ENCODE measurements at regions not wholly inside any gene's neighbourhood (a gene's known extent, or its start where the extent isn't known, plus 50 kb on each side); places are given as distances from the start of the nearest gene placed in this dataset.

DNA sequence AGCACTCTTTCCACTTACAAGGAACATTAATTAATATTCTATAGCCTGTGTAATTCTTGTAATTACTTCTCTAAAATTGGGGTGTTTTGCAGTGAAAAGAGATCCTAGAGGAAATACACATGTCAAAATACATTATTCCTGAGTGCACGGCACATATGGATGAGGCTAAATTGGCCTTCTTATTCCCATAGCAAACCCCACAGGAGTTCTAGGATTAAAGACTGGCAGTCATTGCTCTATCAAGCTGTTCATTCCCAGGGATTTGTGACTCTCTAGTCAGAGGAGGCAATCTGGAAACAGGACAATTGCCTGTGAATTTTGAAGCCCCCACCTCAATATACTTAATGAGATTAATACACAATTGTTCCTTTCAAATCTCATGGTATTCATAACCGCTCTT is 145.9 kb upstream of the OPCML start:
- H3K4me3 ChIP-seq = no peak overlapping the region
- H3K27me3 ChIP-seq (ENCODE audit: control insufficient read depth in 2 of 2, insufficient read depth in 2 of 2, low read length in 2 of 2) = no peaks in the 10 kb centered on the region
- no peaks in the 10 kb centered on the region for H3K9me3 ChIP-seq (replicated peaks; ENCODE audit: control insufficient read depth, insufficient read depth, low read depth, low read length)
- H3K4me1 ChIP-seq (replicated peaks in 1 of 2; ENCODE audit: control insufficient read depth in 2 of 2, insufficient read depth in 2 of 2, low read length in 2 of 2) = no peaks in the 10 kb centered on the region
- WGBS (ENCODE audit: insufficient coverage, low coverage, missing lambda C conversion rate) = 0% methylated on average over 2 of the region's 2 CpGs
- CTCF ChIA-PET (ENCODE audit: low intra/inter-chr PET ratio) = no interaction called here
- no peaks in the 10 kb centered on the region for H4K20me1 ChIP-seq (replicated peaks; ENCODE audit: control insufficient read depth, insufficient read depth, low read length)
- no peak overlapping the region for H2AFZ ChIP-seq (ENCODE audit: low read depth, low read length)
- no peak for DNase-seq (ENCODE audit: extremely low read depth in 1 of 4, low spot score in 3 of 4)
- no peak for TF ChIP-seq GATAD2B (IDR thresholded peaks at IDR 0.05; ENCODE audit: borderline replicate concordance)
- TF ChIP-seq, protein P1, sequence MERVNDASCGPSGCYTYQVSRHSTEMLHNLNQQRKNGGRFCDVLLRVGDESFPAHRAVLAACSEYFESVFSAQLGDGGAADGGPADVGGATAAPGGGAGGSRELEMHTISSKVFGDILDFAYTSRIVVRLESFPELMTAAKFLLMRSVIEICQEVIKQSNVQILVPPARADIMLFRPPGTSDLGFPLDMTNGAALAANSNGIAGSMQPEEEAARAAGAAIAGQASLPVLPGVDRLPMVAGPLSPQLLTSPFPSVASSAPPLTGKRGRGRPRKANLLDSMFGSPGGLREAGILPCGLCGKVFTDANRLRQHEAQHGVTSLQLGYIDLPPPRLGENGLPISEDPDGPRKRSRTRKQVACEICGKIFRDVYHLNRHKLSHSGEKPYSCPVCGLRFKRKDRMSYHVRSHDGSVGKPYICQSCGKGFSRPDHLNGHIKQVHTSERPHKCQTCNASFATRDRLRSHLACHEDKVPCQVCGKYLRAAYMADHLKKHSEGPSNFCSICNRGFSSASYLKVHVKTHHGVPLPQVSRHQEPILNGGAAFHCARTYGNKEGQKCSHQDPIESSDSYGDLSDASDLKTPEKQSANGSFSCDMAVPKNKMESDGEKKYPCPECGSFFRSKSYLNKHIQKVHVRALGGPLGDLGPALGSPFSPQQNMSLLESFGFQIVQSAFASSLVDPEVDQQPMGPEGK (CRISPR knock-in tag; IDR thresholded peaks at IDR 0.05; ENCODE audit: borderline replicate concordance) = no peak
- TF ChIP-seq TFAM (CRISPR knock-in tag; conservative IDR thresholded peaks at IDR 0.05) = no peak
- no peak for TF ChIP-seq KLF13 (tag; IDR thresholded peaks at IDR 0.05; ENCODE audit: borderline replicate concordance, low read depth)
- TF ChIP-seq L3MBTL2 (IDR thresholded peaks at IDR 0.05) = no peak
- no peak for TF ChIP-seq PCBP1 (IDR thresholded peaks at IDR 0.05; ENCODE audit: low read depth, low read length, poor library complexity, severe bottlenecking)
- no peak for TF ChIP-seq MEIS2 (IDR thresholded peaks at IDR 0.05; ENCODE audit: partially characterized antibody)
- no peak for TF ChIP-seq SIRT6 (IDR thresholded peaks at IDR 0.05; ENCODE audit: low read depth, low read length)
- no peak for TF ChIP-seq ZNF217 (CRISPR knock-in tag; IDR thresholded peaks at IDR 0.05)
- H3K9ac ChIP-seq (ENCODE audit: insufficient read depth in 1 of 2, low read depth in 2 of 2, low read length in 2 of 2) = no peak overlapping the region
- in situ Hi-C loops (cut with MboI) = no loop called here
- no peaks in the 10 kb centered on the region for H3K79me2 ChIP-seq (ENCODE audit: control insufficient read depth, insufficient read depth, low read length)
- no TSS peak for BruUV-seq (replicated peaks)
- intact Hi-C loops (cut with micrococcal nuclease) = no loop called here
- H3K9me1 ChIP-seq (ENCODE audit: control insufficient read depth, insufficient read depth, low read length) = no peaks in the 10 kb centered on the region
- POLR2A ChIA-PET = no interaction called here
- no peak for ATAC-seq
- H3K4me2 ChIP-seq (ENCODE audit: insufficient read depth, low read length) = no peak overlapping the region
- FAIRE-seq = no peak
- H3K36me3 ChIP-seq (ENCODE audit: control insufficient read depth, insufficient read depth, low read length) = no peaks in the 10 kb centered on the region
- no peak overlapping the region for H3K27ac ChIP-seq (ENCODE audit: extremely low read depth, low read depth, low read length)
